SK-N-SH (cell line): ENCODE measurements at regions not wholly inside any gene's neighbourhood (a gene's known extent, or its start where the extent isn't known, plus 50 kb on each side); places are given as distances from the start of the nearest gene placed in this dataset.

Source experiments
- CTCF ChIA-PET: fragments of 300-600, 350-600 bp; formaldehyde crosslinking; extraction: SDS; loops from one replicate; lab custom pipeline; 2021; lab: Yijun Ruan, JAX
- POLR2A ChIA-PET: fragments of 350-600 bp; sonication (Branson Sonifier 250); formaldehyde crosslinking; extraction: SDS; loops from one replicate; lab custom pipeline; 2020; ENCODE audit warnings: antibody characterized with exemption, inconsistent platforms; lab: Yijun Ruan, JAX
- DNase-seq: peaks from one replicate; pipeline ENCODE4 v3.0.0; 2012
- H2AFZ ChIP-seq: fragments of 200-600 bp; sonication (generic); 2 replicates; pipeline ENCODE4 v1.8.1; 2016; ENCODE audit warnings: antibody characterized with exemption, mild to moderate bottlenecking, low read depth
- H3F3A ChIP-seq: fragments of 200-600 bp; sonication (generic); replicated peaks from 2 replicates; pipeline ENCODE3; 2016; ENCODE audit warnings: antibody characterized with exemption, mild to moderate bottlenecking; ENCODE audit not compliant: insufficient read depth
- H3K27ac ChIP-seq, 2 experiments: fragments of 200-500 bp in 1 of 2; fragments of 200-600 bp in 1 of 2; sonication (Bioruptor generic) in 1 of 2; sonication (generic), shearing (Covaris generic) in 1 of 2; 2 replicates each; pipeline versions ENCODE4 v1.5.1 to v1.6.1; 2014 to 2016; ENCODE audit warnings: low read depth in 2 of 2, inconsistent platforms in 1 of 2, low read length in 1 of 2, mild to moderate bottlenecking in 1 of 2, mixed read lengths in 1 of 2
- H3K27me3 ChIP-seq: fragments of 200-600 bp; sonication (generic), shearing (Covaris generic); 2 replicates; pipeline ENCODE4 v1.6.1; 2016; ENCODE audit warnings: mixed run types; ENCODE audit not compliant: insufficient read depth
- H3K36me3 ChIP-seq, 2 experiments: fragments of 200-500 bp in 1 of 2; fragments of 200-600 bp in 1 of 2; sonication (Bioruptor generic) in 1 of 2; sonication (generic) in 1 of 2; replicated peaks in 1 of 2; 2 replicates each; pipeline versions ENCODE3 to v1.5.1; 2014 to 2016; ENCODE audit warnings: low read length in 1 of 2, mild to moderate bottlenecking in 1 of 2; ENCODE audit not compliant: insufficient read depth in 2 of 2, control insufficient read depth in 1 of 2
- H3K4me1 ChIP-seq, 2 experiments: fragments of 200-500 bp in 1 of 2; fragments of 200-600 bp in 1 of 2; sonication (Bioruptor generic) in 1 of 2; sonication (generic), shearing (Covaris generic) in 1 of 2; 2 replicates each; pipeline versions ENCODE4 v1.5.1 to v1.6.1; 2014 to 2016; ENCODE audit warnings: low read depth in 1 of 2, low read length in 1 of 2, mixed run types in 1 of 2; ENCODE audit not compliant: insufficient read depth in 2 of 2, control insufficient read depth in 1 of 2
- H3K4me2 ChIP-seq: fragments of 200-600 bp; sonication (generic), shearing (Covaris generic); 2 replicates; pipeline ENCODE4 v1.6.1; 2017; ENCODE audit warnings: mixed run types
- H3K4me3 ChIP-seq, 2 experiments: fragments of 200-500 bp in 1 of 2; fragments of 200-600 bp in 1 of 2; sonication (Bioruptor generic) in 1 of 2; sonication (generic), shearing (Covaris generic) in 1 of 2; 2 replicates each; pipeline versions ENCODE4 v1.5.1 to v1.8.1; 2014 to 2016; ENCODE audit warnings: low read depth in 2 of 2, inconsistent platforms in 1 of 2, low read length in 1 of 2, mild to moderate bottlenecking in 1 of 2, mixed read lengths in 1 of 2, moderate library complexity in 1 of 2
- H3K79me2 ChIP-seq: fragments of 200-600 bp; sonication (generic); 2 replicates; pipeline ENCODE4 v1.8.1; 2017; ENCODE audit warnings: mild to moderate bottlenecking; ENCODE audit not compliant: insufficient read depth
- H3K9ac ChIP-seq: fragments of 200-600 bp; sonication (generic); 2 replicates; pipeline ENCODE4 v1.6.1; 2017; ENCODE audit warnings: mixed run types
- H3K9me2 ChIP-seq: fragments of 200-600 bp; sonication (generic); 2 replicates; pipeline ENCODE4 v1.6.1; 2017; ENCODE audit warnings: mixed run types
- H3K9me3 ChIP-seq: fragments of 200-600 bp; sonication (generic); 2 replicates; pipeline ENCODE4 v1.6.1; 2017; ENCODE audit warnings: mixed run types, mild to moderate bottlenecking, moderate library complexity
- H4K20me1 ChIP-seq: fragments of 200-600 bp; sonication (generic); 2 replicates; pipeline ENCODE4 v1.6.1; 2017; ENCODE audit warnings: mild to moderate bottlenecking, mixed run types; ENCODE audit not compliant: insufficient read depth
- CTCF ChIP-seq: fragments of 200-600 bp; sonication (generic); IDR thresholded peaks from 2 replicates; pipeline ENCODE4 v1.6.1; 2017; ENCODE audit warnings: antibody characterized with exemption, mild to moderate bottlenecking, moderate library complexity
- EZH2phosphoT487 ChIP-seq: fragments of 200-600 bp; sonication (generic); IDR thresholded peaks from 2 replicates; pipeline ENCODE4 v1.6.1; 2017; ENCODE audit warnings: low read depth, mixed run types, mild to moderate bottlenecking, antibody characterized with exemption, moderate library complexity, borderline replicate concordance
- FOSL2 ChIP-seq: IDR thresholded peaks from 2 replicates; pipeline ENCODE4 v1.4.0; 2012; ENCODE audit warnings: low read depth, mild to moderate bottlenecking, moderate library complexity, borderline replicate concordance
- FOXJ3 ChIP-seq: sonication (generic); formaldehyde crosslinking; IDR thresholded peaks from 2 replicates; pipeline ENCODE4 v1.5.1; 2020; ENCODE audit warnings: mild to moderate bottlenecking, missing genetic modification reagents
- GATA2 ChIP-seq: sonication (generic); formaldehyde crosslinking; IDR thresholded peaks from 2 replicates; pipeline ENCODE4 v1.5.0; 2020; ENCODE audit warnings: mild to moderate bottlenecking, missing genetic modification reagents
- IRF3 ChIP-seq: fragments of 150-350 bp; IDR thresholded peaks from 2 replicates; pipeline ENCODE4 v1.6.1; 2016; ENCODE audit warnings: mild to moderate bottlenecking, low read depth, low read length
- MAX ChIP-seq: IDR thresholded peaks from 2 replicates; pipeline ENCODE4 v1.4.0; 2012; ENCODE audit warnings: low read depth
- NFIC ChIP-seq: IDR thresholded peaks from 2 replicates; pipeline ENCODE4 v1.4.0; 2012; ENCODE audit warnings: borderline replicate concordance
- NRF1 ChIP-seq: IDR thresholded peaks from 2 replicates; pipeline ENCODE4 v1.6.1; 2012; ENCODE audit warnings: low read depth, mild to moderate bottlenecking, low read length
- RAD21 ChIP-seq: IDR thresholded peaks from 2 replicates; pipeline ENCODE4 v1.6.1; 2012; ENCODE audit warnings: mild to moderate bottlenecking, low read length
- RCOR1 ChIP-seq: fragments of 150-350 bp; IDR thresholded peaks from 2 replicates; pipeline ENCODE4 v1.6.1; 2017; ENCODE audit warnings: antibody characterized with exemption, low read length
- RFX5 ChIP-seq: IDR thresholded peaks from 2 replicates; pipeline ENCODE4 v1.6.1; 2012; ENCODE audit warnings: mild to moderate bottlenecking, improper control_type of control experiment, low read length
- SMC3 ChIP-seq: IDR thresholded peaks from 2 replicates; pipeline ENCODE4 v1.6.1; 2012; ENCODE audit warnings: low read depth, low read length, improper control_type of control experiment
- TAF1 ChIP-seq: IDR thresholded peaks from 2 replicates; pipeline ENCODE4 v1.6.1; 2012; ENCODE audit warnings: low read depth, mild to moderate bottlenecking, low read length, moderate library complexity, borderline replicate concordance
- TCF12 ChIP-seq: IDR thresholded peaks from 2 replicates; pipeline ENCODE4 v1.4.0; 2012
- TEAD4 ChIP-seq: IDR thresholded peaks from 2 replicates; pipeline ENCODE4 v1.4.0; 2012; ENCODE audit warnings: mild to moderate bottlenecking, borderline replicate concordance; ENCODE audit not compliant: insufficient read depth
- WGBS: methylation state at CpG from one replicate; pipeline ENCODE4 v1.1.6; 2017; ENCODE audit warnings: low lambda C conversion rate; 5-methylcytosine and 5-hydroxymethylcytosine counted together
- TF ChIP-seq, protein P1 (sequence below): IDR thresholded peaks from 2 replicates; pipeline ENCODE4; 2012
- TF ChIP-seq, protein P2 (sequence below): IDR thresholded peaks from 2 replicates; pipeline ENCODE4 v1.4.0; 2012; ENCODE audit warnings: low read depth, borderline replicate concordance

DNA sequence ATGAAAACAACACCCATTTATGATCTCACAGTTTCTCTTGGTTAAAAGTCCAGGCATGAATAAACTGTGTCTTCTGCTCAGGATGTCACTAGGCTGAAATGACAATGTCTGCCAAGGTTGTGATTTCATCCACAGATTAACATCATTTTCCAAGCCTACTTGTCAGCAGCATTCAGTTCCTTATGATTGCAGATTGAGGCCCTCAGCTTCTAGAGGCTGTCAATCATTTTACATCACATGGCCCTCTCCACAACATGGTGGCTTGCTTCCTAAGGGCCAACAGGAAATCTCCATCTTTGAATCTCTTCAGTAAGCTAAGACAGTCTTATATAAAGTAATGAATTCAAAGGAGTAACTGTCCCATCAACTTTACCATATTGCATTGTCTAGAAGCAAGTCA lies 377.6 kb downstream of the ANKRD7 start:
- Histone ChIP-seq H3K27ac (no peak overlapping the region), H3K9me3 (no peaks in the 10 kb centered on the region), H3K9me2 (no peaks in the 10 kb centered on the region), H3K27me3 (no peaks in the 10 kb centered on the region), H3K4me1 (no peaks in the 10 kb centered on the region; a peak in 1 of 4 replicates), H3K79me2 (no peaks in the 10 kb centered on the region), H3F3A (no peaks in the 10 kb centered on the region), H2AFZ (no peak overlapping the region), H3K4me3 (no peak overlapping the region), H3K9ac (no peak overlapping the region), H4K20me1 (no peaks in the 10 kb centered on the region), H3K36me3 (no peaks in the 10 kb centered on the region), H3K4me2 (no peak overlapping the region)
- no peak for TF ChIP-seq TAF1
- ChIA-PET CTCF (no interaction called here), POLR2A (no interaction called here)
- no peak for DNase-seq

DNA sequence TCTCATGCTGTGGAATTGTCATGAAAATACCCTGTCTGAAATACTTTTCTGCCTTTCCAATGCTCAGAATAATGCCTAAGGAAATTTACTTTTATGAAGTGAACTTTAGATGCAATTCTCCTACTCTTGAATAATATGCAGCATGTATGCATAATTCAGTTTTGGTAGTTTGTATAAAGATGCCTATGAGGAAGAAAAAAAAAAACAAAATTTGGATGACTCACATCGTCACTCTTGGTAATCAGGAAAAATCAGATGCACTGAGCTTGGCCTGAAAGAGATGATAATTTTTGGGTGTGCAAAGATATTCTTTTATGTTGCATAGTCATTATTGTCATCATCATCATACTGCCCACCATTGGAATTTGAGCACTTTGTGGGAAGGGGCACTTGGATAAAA lies 382.1 kb downstream of the ANKRD7 start:
- Histone ChIP-seq H3K27ac (no peak overlapping the region), H3K27me3 (no peaks in the 10 kb centered on the region), H3F3A (no peaks in the 10 kb centered on the region), H3K9me2 (no peaks in the 10 kb centered on the region), H3K9ac (no peak overlapping the region)
- TF ChIP-seq SMC3 = no peak
- TF ChIP-seq, protein P1, sequence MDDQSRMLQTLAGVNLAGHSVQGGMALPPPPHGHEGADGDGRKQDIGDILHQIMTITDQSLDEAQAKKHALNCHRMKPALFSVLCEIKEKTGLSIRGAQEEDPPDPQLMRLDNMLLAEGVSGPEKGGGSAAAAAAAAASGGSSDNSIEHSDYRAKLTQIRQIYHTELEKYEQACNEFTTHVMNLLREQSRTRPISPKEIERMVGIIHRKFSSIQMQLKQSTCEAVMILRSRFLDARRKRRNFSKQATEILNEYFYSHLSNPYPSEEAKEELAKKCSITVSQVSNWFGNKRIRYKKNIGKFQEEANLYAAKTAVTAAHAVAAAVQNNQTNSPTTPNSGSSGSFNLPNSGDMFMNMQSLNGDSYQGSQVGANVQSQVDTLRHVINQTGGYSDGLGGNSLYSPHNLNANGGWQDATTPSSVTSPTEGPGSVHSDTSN = no peak
- TF ChIP-seq, protein P2, sequence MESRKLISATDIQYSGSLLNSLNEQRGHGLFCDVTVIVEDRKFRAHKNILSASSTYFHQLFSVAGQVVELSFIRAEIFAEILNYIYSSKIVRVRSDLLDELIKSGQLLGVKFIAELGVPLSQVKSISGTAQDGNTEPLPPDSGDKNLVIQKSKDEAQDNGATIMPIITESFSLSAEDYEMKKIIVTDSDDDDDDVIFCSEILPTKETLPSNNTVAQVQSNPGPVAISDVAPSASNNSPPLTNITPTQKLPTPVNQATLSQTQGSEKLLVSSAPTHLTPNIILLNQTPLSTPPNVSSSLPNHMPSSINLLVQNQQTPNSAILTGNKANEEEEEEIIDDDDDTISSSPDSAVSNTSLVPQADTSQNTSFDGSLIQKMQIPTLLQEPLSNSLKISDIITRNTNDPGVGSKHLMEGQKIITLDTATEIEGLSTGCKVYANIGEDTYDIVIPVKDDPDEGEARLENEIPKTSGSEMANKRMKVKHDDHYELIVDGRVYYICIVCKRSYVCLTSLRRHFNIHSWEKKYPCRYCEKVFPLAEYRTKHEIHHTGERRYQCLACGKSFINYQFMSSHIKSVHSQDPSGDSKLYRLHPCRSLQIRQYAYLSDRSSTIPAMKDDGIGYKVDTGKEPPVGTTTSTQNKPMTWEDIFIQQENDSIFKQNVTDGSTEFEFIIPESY = no peak
- no peak for TF ChIP-seq IRF3
- TF ChIP-seq TAF1 = no peak
- TF ChIP-seq MAX = no peak
- no peak for TF ChIP-seq TCF12
- no peak for TF ChIP-seq RFX5
- no peak for TF ChIP-seq EZH2phosphoT487
- TF ChIP-seq NRF1 = no peak
- TF ChIP-seq RAD21 = no peak
- TF ChIP-seq NFIC = no peak
- TF ChIP-seq TEAD4 = no peak
- no peak for TF ChIP-seq CTCF
- no peak for TF ChIP-seq RCOR1
- TF ChIP-seq FOXJ3 (CRISPR knock-in tag) = no peak
- no peak for TF ChIP-seq GATA2 (CRISPR knock-in tag)
- TF ChIP-seq FOSL2 = no peak
- TF ChIP-seq, all 33 proteins: peak for 0
- no peak overlapping the region for H3K4me3 ChIP-seq
- H2AFZ ChIP-seq = no peak overlapping the region
- H3K4me1 ChIP-seq = no peaks in the 10 kb centered on the region; a peak in 1 of 4 replicates
- no peak for DNase-seq
- H3K9me3 ChIP-seq = no peaks in the 10 kb centered on the region
- ChIA-PET POLR2A (no interaction called here), CTCF (no interaction called here)
- H4K20me1 ChIP-seq = no peaks in the 10 kb centered on the region
- H3K36me3 ChIP-seq = no peaks in the 10 kb centered on the region
- H3K79me2 ChIP-seq = no peaks in the 10 kb centered on the region
- 13% methylated on average over 1 of the region's 1 CpG for WGBS
- H3K4me2 ChIP-seq = no peak overlapping the region
